SJCRH30 (cell line): ENCODE measurements at regions not wholly inside any gene's neighbourhood (a gene's known extent, or its start where the extent isn't known, plus 50 kb on each side); places are given as distances from the start of the nearest gene placed in this dataset.
A peak's percentile ranks its signal among the peaks of the same experiment; 100 is the strongest.
"Not testable (repeated sequence)": the region's sequence is repeated elsewhere in the genome, so short reads cannot be mapped to it uniquely, and the experiment has no call there.

ENCODE experiments used
- DNase-seq, 2 experiments: peaks; one replicate each; pipeline ENCODE4 v3.0.0-alpha.2; 2015 to 2020
- H3K27ac ChIP-seq: fragments of 250-450 bp; sonication (Bioruptor Pico); 2 replicates; pipeline ENCODE4 v1.5.1; 2020; ENCODE audit warnings: mild to moderate bottlenecking, moderate library complexity
- H3K27me3 ChIP-seq: fragments of 250-450 bp; sonication (Bioruptor Pico); 2 replicates; pipeline ENCODE4 v1.5.1; 2020; ENCODE audit warnings: mild to moderate bottlenecking, moderate library complexity
- H3K36me3 ChIP-seq: fragments of 250-450 bp; sonication (Bioruptor Pico); 2 replicates; pipeline ENCODE4 v1.5.1; 2020; ENCODE audit warnings: mild to moderate bottlenecking, moderate library complexity
- H3K4me1 ChIP-seq: fragments of 250-450 bp; sonication (Bioruptor Pico); 2 replicates; pipeline ENCODE4 v1.5.1; 2020; ENCODE audit warnings: mild to moderate bottlenecking, moderate library complexity
- H3K4me3 ChIP-seq: fragments of 250-450 bp; sonication (Bioruptor Pico); 2 replicates; pipeline ENCODE4 v1.5.1; 2020; ENCODE audit warnings: mild to moderate bottlenecking, moderate library complexity
- H3K9me3 ChIP-seq: fragments of 250-450 bp; sonication (Bioruptor Pico); replicated peaks from 2 replicates; pipeline ENCODE4 v1.5.1; 2020; ENCODE audit warnings: mild to moderate bottlenecking, moderate library complexity

- peak; percentile 52 to 60 for DNase-seq
- Histone ChIP-seq H3K4me3 (peak overlapping the region; percentile 44), H3K27me3 (no peaks in the 10 kb centered on the region), H3K9me3 (0 out of 2 replicates have a peak, but pooled peaks cover 3% of the 10 kb centered on the region), H3K27ac (peak overlapping the region; percentile 20; the same call in 1 of the 2 replicates), H3K36me3 (no peaks in the 10 kb centered on the region), H3K4me1 (peaks cover 10% of the 10 kb centered on the region)
These were observed 120.1 kb upstream of the OR9Q1 start for GRCh38 chr11:57903441-57904123.

DNA sequence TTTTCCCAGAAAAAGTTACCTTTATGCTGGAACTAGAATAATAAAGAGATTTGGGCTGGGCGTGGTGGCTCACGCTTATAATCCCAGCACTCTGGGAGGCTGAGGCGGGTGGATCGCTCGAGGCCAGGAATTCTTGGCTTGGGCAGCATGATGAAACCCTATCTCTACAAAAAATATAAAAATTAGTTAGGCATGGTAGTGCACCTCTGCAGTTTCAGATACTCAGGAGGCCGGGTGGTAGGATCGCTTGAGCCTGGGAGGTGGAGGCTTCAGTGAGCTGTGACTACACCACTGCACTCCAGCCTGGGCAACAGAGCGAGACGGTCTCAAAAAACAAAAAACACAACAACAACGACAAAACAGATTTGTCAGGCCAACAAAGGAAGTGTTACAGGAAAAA lies 119.3 kb upstream of the OR9Q1 start:
- H3K4me3 ChIP-seq = peak overlapping the region; percentile 44
- H3K36me3 ChIP-seq = no peaks in the 10 kb centered on the region
- DNase-seq = peak; percentile 56 to 60
- peak overlapping the region; percentile 24; the same call in 1 of the 2 replicates for H3K27ac ChIP-seq
- no peaks in the 10 kb centered on the region for H3K27me3 ChIP-seq
- peaks cover 10% of the 10 kb centered on the region for H3K4me1 ChIP-seq
- 0 out of 2 replicates have a peak, but pooled peaks cover 3% of the 10 kb centered on the region for H3K9me3 ChIP-seq

DNA sequence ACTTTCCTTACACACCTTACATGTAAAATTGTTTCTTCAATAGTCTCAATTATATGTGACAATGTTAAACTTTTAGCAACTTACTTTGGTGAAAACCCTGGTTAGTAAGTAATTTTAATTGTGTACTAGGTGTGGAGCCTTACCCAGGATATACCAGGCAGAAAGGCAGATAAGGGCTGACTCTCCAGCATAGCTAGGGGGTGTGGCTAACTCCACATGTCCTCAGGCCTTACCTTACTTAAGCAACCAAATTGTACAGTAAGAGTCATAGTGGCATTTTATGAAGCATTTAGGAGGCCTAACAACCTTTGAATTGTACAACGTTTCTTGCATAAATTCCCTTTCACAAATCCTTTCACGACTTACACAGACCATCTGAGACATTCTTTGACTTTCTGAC lies 118.2 kb upstream of the OR9Q1 start:
- peaks cover 10% of the 10 kb centered on the region for H3K4me1 ChIP-seq
- no peaks in the 10 kb centered on the region for H3K27me3 ChIP-seq
- DNase-seq = no peak
- no peak overlapping the region for H3K27ac ChIP-seq
- H3K36me3 ChIP-seq = no peaks in the 10 kb centered on the region
- no peak overlapping the region for H3K4me3 ChIP-seq
- H3K9me3 ChIP-seq = 0 out of 2 replicates have a peak, but pooled peaks cover 3% of the 10 kb centered on the region

DNA sequence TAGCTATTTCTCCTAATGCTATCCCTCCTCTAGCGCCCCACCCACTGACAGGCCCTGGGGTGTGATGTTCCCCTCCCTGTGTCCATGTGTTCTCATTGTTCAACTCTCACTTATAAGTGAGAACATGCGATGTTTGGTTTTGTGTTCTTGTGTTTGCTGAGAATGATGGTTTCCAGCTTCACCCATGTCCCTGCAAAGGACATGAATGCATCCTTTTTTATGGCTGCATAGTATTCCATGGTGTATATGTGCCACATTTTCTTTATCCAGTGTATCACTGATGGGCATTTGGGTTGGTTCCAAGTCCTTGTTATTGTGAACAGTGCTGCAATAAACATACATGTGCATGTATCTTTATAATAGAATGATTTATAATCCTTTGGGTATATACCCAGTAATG lies 115.3 kb upstream of the OR9Q1 start:
- H3K27me3 ChIP-seq, H3K9me3 ChIP-seq, H3K4me3 ChIP-seq, H3K36me3 ChIP-seq, H3K27ac ChIP-seq, DNase-seq, H3K4me1 ChIP-seq: not testable (repeated sequence)

GRCh38 chr11:57911522-57911921 lies 112.2 kb upstream of the OR9Q1 start:
- not testable (repeated sequence) for H3K9me3 ChIP-seq, H3K4me3 ChIP-seq, H3K27me3 ChIP-seq, H3K36me3 ChIP-seq, DNase-seq, H3K27ac ChIP-seq, H3K4me1 ChIP-seq

GRCh38 chr11:57913715-57914704 lies 109.7 kb upstream of the OR9Q1 start:
- Histone ChIP-seq H3K4me1 (no peaks in the 10 kb centered on the region), H3K36me3 (no peaks in the 10 kb centered on the region), H3K27me3 (no peaks in the 10 kb centered on the region), H3K27ac (no peak overlapping the region), H3K9me3 (no peaks in the 10 kb centered on the region), H3K4me3 (no peak overlapping the region)
- no peak for DNase-seq

- Histone ChIP-seq H3K4me1 (no peaks in the 10 kb centered on the region), H3K36me3 (no peaks in the 10 kb centered on the region), H3K27me3 (no peaks in the 10 kb centered on the region), H3K9me3 (no peaks in the 10 kb centered on the region), H3K27ac (no peak overlapping the region), H3K4me3 (no peak overlapping the region)
- DNase-seq = no peak
These were observed 106.0 kb upstream of the OR9Q1 start for GRCh38 chr11:57917632-57918031.

DNA sequence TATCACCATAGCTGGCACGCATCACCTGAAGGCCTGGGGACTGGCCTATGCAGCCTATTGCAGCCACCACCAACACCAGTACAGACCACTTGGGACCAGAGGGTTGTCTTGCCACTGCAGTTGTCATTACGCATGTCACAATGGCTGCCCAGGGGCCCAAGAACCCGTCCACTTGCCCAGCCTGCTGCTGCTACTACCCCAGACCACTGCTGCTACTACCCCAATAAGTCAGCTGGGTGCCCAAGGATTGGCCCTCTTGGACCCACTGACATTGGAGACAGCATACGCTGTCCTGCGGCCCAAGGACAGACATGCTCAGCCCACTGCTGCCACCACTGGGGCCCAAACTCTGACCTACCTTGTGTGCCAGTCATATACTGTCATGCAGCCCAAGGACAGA lies 102.7 kb upstream of the OR9Q1 start:
- H3K4me1 ChIP-seq = no peaks in the 10 kb centered on the region
- no peak overlapping the region for H3K4me3 ChIP-seq
- no peaks in the 10 kb centered on the region for H3K36me3 ChIP-seq
- H3K27me3 ChIP-seq = no peaks in the 10 kb centered on the region
- H3K9me3 ChIP-seq = no peaks in the 10 kb centered on the region
- no peak for DNase-seq
- no peak overlapping the region for H3K27ac ChIP-seq

DNA sequence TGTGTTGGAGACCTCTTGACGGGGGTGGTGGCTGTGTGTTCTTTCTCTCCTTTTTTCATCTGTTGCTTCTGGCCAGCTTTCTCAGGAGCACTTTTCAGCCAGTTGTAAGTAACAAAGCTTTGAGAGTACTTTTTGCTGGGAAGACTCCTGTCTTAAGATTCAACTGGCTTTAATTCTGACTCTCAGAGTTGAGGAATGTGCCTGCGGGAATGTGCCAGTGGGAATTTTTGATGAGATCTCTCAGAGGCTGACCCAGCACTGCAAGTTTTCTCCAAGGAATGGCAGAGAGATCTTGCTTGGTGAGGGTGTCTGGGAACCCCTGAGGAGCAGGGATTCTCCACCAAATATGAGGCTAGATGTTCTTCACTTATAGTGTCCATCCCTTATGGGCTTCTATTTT lies 91.6 kb upstream of the OR9Q1 start:
- Histone ChIP-seq H3K36me3 (no peaks in the 10 kb centered on the region), H3K27ac (no peak overlapping the region), H3K9me3 (no peaks in the 10 kb centered on the region), H3K4me3 (no peak overlapping the region), H3K4me1 (no peaks in the 10 kb centered on the region), H3K27me3 (0 out of 2 replicates have a peak, but pooled peaks cover 4% of the 10 kb centered on the region)
- DNase-seq = no peak

GRCh38 chr11:57935402-57936049 lies 88.2 kb upstream of the OR9Q1 start:
- H3K9me3 ChIP-seq = no peaks in the 10 kb centered on the region

GRCh38 chr11:57936050-57936418 lies 87.6 kb upstream of the OR9Q1 start:
- DNase-seq = no peak
- Histone ChIP-seq H3K4me1 (no peaks in the 10 kb centered on the region), H3K27me3 (0 out of 2 replicates have a peak, but pooled peaks cover 4% of the 10 kb centered on the region), H3K36me3 (no peaks in the 10 kb centered on the region), H3K4me3 (no peak overlapping the region), H3K9me3 (no peaks in the 10 kb centered on the region), H3K27ac (no peak overlapping the region)

More at GRCh38 chr11:57935402-57936049, 88.2 kb upstream of the OR9Q1 start:
- H3K4me3 ChIP-seq = no peak overlapping the region
- no peaks in the 10 kb centered on the region for H3K4me1 ChIP-seq
- no peak for DNase-seq
- no peak overlapping the region for H3K27ac ChIP-seq
- H3K36me3 ChIP-seq = no peaks in the 10 kb centered on the region
- 0 out of 2 replicates have a peak, but pooled peaks cover 4% of the 10 kb centered on the region for H3K27me3 ChIP-seq

DNA sequence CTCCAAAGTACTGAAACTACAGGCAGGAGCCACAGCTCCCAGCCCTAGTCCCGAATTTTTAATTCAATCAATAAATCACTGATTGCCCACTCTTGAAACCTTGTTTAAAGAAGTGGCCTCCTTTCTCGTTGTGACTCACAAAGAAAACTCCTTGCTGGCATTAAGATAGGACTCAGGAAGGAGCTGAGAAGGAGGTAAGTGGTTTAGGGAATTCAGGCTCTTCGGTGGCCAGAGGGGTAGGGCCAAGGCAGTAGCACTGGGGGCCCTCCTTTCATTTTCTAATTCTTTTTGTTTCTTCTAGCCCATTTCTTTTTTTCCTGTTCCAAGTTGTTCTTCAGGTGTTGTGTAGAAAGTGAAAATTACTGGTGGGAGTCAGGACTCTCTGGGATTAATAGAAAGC lies 86.2 kb upstream of the OR9Q1 start:
- H3K36me3 ChIP-seq = no peaks in the 10 kb centered on the region
- H3K4me3 ChIP-seq = no peak overlapping the region
- no peak overlapping the region for H3K27ac ChIP-seq
- no peaks in the 10 kb centered on the region for H3K9me3 ChIP-seq
- H3K4me1 ChIP-seq = no peaks in the 10 kb centered on the region
- no peak for DNase-seq
- 0 out of 2 replicates have a peak, but pooled peaks cover 4% of the 10 kb centered on the region for H3K27me3 ChIP-seq

GRCh38 chr11:57938351-57938750 lies 85.3 kb upstream of the OR9Q1 start:
- Histone ChIP-seq H3K36me3 (no peaks in the 10 kb centered on the region), H3K27ac (no peak overlapping the region), H3K27me3 (0 out of 2 replicates have a peak, but pooled peaks cover 4% of the 10 kb centered on the region), H3K4me3 (no peak overlapping the region), H3K4me1 (no peaks in the 10 kb centered on the region), H3K9me3 (no peaks in the 10 kb centered on the region)
- no peak for DNase-seq

DNA sequence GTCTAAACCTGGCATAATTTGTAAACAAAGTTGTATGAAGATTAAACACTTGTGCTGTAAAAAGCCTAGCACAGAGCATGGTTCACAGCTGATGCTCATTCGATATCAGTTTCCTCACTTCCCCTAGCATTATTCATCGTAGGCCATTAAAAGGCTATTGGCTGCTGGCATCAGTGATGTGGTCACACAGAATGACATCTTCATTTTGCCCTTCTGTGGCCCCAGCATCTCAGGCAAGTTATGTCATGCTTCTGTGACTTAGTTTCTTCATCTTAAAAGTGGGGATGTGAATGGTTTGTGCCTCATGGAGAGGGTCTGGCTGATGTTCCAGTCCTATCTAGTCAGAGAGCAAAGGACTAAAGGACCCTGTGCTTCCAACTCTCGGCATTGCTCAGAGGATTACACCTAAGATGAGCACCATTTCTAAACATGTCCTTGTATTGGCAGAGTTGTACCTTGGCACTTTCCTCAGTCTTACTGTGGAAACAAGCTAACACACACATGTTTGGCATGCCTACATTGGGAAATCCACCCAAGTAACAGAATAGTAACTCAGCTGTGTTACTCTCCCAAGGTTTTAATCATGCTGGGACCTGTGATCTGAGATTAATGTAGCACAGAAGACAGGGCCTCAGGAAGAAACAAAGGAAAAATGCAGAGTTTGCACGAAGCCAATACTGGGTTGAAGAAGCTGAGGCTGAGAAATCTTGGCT lies 83.5 kb upstream of the OR9Q1 start:
- H3K4me1 ChIP-seq = no peaks in the 10 kb centered on the region
- no peak overlapping the region for H3K4me3 ChIP-seq
- no peak for DNase-seq
- H3K9me3 ChIP-seq = no peaks in the 10 kb centered on the region
- no peak overlapping the region for H3K27ac ChIP-seq
- H3K27me3 ChIP-seq = 0 out of 2 replicates have a peak, but pooled peaks cover 1% of the 10 kb centered on the region
- H3K36me3 ChIP-seq = no peaks in the 10 kb centered on the region
